ENCODE measurements at regions not wholly inside any gene's neighbourhood (a gene's known extent, or its start where the extent isn't known, plus 50 kb on each side); places are given as distances from the start of the nearest gene placed in this dataset.
"Not testable (repeated sequence)": the region's sequence is repeated elsewhere in the genome, so short reads cannot be mapped to it uniquely, and the experiment has no call there.

- H3K4me3 Mint-ChIP-seq = no peak overlapping the region
- H3K9me3 Mint-ChIP-seq = no peaks in the 10 kb centered on the region
- POLR2A ChIA-PET = no interaction called here
- H3K4me1 Mint-ChIP-seq (ENCODE audit: low read depth) = no peaks in the 10 kb centered on the region
- no peaks in the 10 kb centered on the region for H3K27me3 Mint-ChIP-seq
- Histone ChIP-seq H3K4me3 (ENCODE audit: low read length) (no peak overlapping the region), H3K27ac (ENCODE audit: low read depth in 1 of 2, low read length in 2 of 2) (no peak overlapping the region), H3K27me3 (ENCODE audit: control insufficient read depth in 1 of 2, insufficient read depth in 2 of 2, low read length in 2 of 2) (no peaks in the 10 kb centered on the region), H3K36me3 (ENCODE audit: insufficient read depth, low read length) (no peaks in the 10 kb centered on the region), H3K4me1 (ENCODE audit: insufficient read depth, low read length) (no peaks in the 10 kb centered on the region), H3K9me3 (ENCODE audit: control insufficient read depth in 1 of 2, insufficient read depth in 1 of 2, low read length in 2 of 2) (no peaks in the 10 kb centered on the region)
- no peaks in the 10 kb centered on the region for H3K36me3 Mint-ChIP-seq (ENCODE audit: low read depth)
- ATAC-seq (ENCODE audit: poor library complexity) (no peak), DNase-seq (no peak)
- no peak overlapping the region for H3K27ac Mint-ChIP-seq
- intact Hi-C loops (cut with DNase I, micrococcal nuclease) = no loop called here
- no peak for TF ChIP-seq CTCF (IDR thresholded peaks at IDR 0.05)
- CTCF ChIA-PET = interaction anchor here (1.0 kb wide), 1 partner anchor 398 kb away, joined by 4 read pairs; no protein-coding TSS in a partner anchor
Observed at GRCh38 chrX:65587616-65588526, 53.3 kb upstream of the LAS1L start.

- no peaks in the 10 kb centered on the region for H3K9me3 Mint-ChIP-seq
- no peak for ATAC-seq (ENCODE audit: poor library complexity)
- Histone ChIP-seq H3K9me3 (ENCODE audit: control insufficient read depth in 1 of 2, insufficient read depth in 1 of 2, low read length in 2 of 2) (no peaks in the 10 kb centered on the region), H3K36me3 (ENCODE audit: insufficient read depth, low read length) (no peaks in the 10 kb centered on the region), H3K4me1 (ENCODE audit: insufficient read depth, low read length) (peaks cover 6% of the 10 kb centered on the region), H3K27ac (ENCODE audit: low read depth in 1 of 2, low read length in 2 of 2) (no peak overlapping the region), H3K4me3 (ENCODE audit: low read length) (no peak overlapping the region), H3K27me3 (ENCODE audit: control insufficient read depth in 1 of 2, insufficient read depth in 2 of 2, low read length in 2 of 2) (no peaks in the 10 kb centered on the region)
- no peaks in the 10 kb centered on the region for H3K27me3 Mint-ChIP-seq
- no peak for TF ChIP-seq CTCF (IDR thresholded peaks at IDR 0.05)
- no peak overlapping the region for H3K27ac Mint-ChIP-seq
- intact Hi-C loops (cut with DNase I, micrococcal nuclease) = no loop called here
- peaks cover 6% of the 10 kb centered on the region for H3K4me1 Mint-ChIP-seq (ENCODE audit: low read depth)
- ChIA-PET POLR2A (no interaction called here), CTCF (no interaction called here)
- H3K36me3 Mint-ChIP-seq (ENCODE audit: low read depth) = no peaks in the 10 kb centered on the region
- no peak overlapping the region for H3K4me3 Mint-ChIP-seq
- DNase-seq = no peak
Observed at GRCh38 chrX:65586491-65586890, 51.9 kb upstream of the LAS1L start.

- POLR2A ChIA-PET; H3K9me3 ChIP-seq (ENCODE audit: control insufficient read depth in 1 of 2, insufficient read depth in 1 of 2, low read length in 2 of 2); H3K27me3 Mint-ChIP-seq; CTCF ChIA-PET; H3K36me3 ChIP-seq (ENCODE audit: insufficient read depth, low read length); H3K27ac ChIP-seq (ENCODE audit: low read depth in 1 of 2, low read length in 2 of 2); ATAC-seq (ENCODE audit: poor library complexity); DNase-seq; H3K4me3 Mint-ChIP-seq; H3K4me1 Mint-ChIP-seq (ENCODE audit: low read depth); H3K4me3 ChIP-seq (ENCODE audit: low read length); H3K4me1 ChIP-seq (ENCODE audit: insufficient read depth, low read length); H3K36me3 Mint-ChIP-seq (ENCODE audit: low read depth); H3K27me3 ChIP-seq (ENCODE audit: control insufficient read depth in 1 of 2, insufficient read depth in 2 of 2, low read length in 2 of 2); H3K27ac Mint-ChIP-seq; H3K9me3 Mint-ChIP-seq; intact Hi-C loops (cut with DNase I, micrococcal nuclease): not testable (repeated sequence)
Observed at GRCh38 chrX:65585226-65585625, 50.6 kb upstream of the LAS1L start.

Measured in CD4-positive, alpha-beta T cell (primary cell).